ENCODE measurements at regions not wholly inside any gene's neighbourhood (a gene's known extent, or its start where the extent isn't known, plus 50 kb on each side); places are given as distances from the start of the nearest gene placed in this dataset.

DNA sequence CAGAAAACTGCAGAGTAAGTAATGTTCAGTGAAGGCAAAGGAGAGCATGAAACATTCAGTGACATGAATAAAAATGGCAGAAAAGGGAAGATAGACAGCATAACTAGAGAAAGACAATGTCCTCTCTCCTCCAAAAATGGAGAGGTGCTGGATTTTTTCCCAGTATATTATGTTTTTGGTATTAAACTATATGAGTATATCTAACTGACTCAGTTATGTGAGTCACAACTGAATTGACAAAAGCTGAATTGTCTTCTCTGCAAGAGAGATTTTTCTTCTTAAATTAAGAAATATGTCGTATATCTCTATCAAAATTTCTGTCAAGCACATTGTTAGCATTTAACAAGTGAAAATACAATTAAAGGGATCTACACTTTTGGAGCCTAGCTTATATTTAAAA lies 375.1 kb downstream of the CHSY3 start:
- TF ChIP-seq, protein P1, sequence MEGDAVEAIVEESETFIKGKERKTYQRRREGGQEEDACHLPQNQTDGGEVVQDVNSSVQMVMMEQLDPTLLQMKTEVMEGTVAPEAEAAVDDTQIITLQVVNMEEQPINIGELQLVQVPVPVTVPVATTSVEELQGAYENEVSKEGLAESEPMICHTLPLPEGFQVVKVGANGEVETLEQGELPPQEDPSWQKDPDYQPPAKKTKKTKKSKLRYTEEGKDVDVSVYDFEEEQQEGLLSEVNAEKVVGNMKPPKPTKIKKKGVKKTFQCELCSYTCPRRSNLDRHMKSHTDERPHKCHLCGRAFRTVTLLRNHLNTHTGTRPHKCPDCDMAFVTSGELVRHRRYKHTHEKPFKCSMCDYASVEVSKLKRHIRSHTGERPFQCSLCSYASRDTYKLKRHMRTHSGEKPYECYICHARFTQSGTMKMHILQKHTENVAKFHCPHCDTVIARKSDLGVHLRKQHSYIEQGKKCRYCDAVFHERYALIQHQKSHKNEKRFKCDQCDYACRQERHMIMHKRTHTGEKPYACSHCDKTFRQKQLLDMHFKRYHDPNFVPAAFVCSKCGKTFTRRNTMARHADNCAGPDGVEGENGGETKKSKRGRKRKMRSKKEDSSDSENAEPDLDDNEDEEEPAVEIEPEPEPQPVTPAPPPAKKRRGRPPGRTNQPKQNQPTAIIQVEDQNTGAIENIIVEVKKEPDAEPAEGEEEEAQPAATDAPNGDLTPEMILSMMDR (IDR thresholded peaks at IDR 0.05; ENCODE audit: low read depth, low read length), result no peak
- TF ChIP-seq POLR2A (IDR thresholded peaks at IDR 0.05; ENCODE audit: extremely low read depth, insufficient read length), result no peak
- TF ChIP-seq MYC (IDR thresholded peaks at IDR 0.05; ENCODE audit: low read depth, low read length), result no peak
